ENCODE measurements at regions not wholly inside any gene's neighbourhood (a gene's known extent, or its start where the extent isn't known, plus 50 kb on each side); places are given as distances from the start of the nearest gene placed in this dataset.

DNA sequence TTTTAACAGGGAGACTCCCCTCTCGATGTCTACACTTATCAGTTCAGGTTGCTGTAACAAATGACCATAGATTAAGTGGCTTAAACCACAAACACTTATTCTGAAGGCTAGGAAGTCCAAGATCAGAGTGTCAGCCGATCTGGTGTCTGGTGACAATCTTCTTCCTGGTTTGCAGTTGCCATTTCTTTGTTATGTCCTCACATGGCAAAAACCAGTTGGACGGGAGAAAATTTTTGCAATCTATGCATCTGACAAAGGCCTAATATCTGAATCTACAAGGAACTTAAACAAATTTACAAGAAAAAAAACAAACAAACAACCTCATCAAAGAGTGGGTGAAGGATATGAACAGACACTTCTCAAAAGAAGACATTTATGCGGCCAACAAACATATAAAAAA is 116.9 kb upstream of the FOXB1 start:
- TF ChIP-seq POLR2A (IDR thresholded peaks at IDR 0.05) (no peak), POLR2AphosphoS5 (IDR thresholded peaks at IDR 0.05) (no peak)
- TF ChIP-seq, protein P1, sequence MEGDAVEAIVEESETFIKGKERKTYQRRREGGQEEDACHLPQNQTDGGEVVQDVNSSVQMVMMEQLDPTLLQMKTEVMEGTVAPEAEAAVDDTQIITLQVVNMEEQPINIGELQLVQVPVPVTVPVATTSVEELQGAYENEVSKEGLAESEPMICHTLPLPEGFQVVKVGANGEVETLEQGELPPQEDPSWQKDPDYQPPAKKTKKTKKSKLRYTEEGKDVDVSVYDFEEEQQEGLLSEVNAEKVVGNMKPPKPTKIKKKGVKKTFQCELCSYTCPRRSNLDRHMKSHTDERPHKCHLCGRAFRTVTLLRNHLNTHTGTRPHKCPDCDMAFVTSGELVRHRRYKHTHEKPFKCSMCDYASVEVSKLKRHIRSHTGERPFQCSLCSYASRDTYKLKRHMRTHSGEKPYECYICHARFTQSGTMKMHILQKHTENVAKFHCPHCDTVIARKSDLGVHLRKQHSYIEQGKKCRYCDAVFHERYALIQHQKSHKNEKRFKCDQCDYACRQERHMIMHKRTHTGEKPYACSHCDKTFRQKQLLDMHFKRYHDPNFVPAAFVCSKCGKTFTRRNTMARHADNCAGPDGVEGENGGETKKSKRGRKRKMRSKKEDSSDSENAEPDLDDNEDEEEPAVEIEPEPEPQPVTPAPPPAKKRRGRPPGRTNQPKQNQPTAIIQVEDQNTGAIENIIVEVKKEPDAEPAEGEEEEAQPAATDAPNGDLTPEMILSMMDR (IDR thresholded peaks at IDR 0.05 in 8 of 11, conservative IDR thresholded peaks at IDR 0.05 in 3 of 11), result no peak
- Histone ChIP-seq H3K4me1 (no peaks in the 10 kb centered on the region), H3K9me3 (peaks cover 0 to 7% (median 0%) of the 10 kb centered on the region in 8 donors), H3K36me3 (no peaks in the 10 kb centered on the region), H3K27me3 (replicated peaks in 1 of 7) (peaks cover 0 to 73% (median 3%) of the 10 kb centered on the region in 7 donors), H3K4me3 (no peak overlapping the region), H3K27ac (no peak overlapping the region)
- 66 to 81% (median 75%) methylated on average over 4 of the region's 4 CpGs for WGBS, 5 donors
- intact Hi-C loops (cut with DNase I; ENCODE audit: low total_unique reads), result no loop called here
- DNase-seq, result no peak

DNA sequence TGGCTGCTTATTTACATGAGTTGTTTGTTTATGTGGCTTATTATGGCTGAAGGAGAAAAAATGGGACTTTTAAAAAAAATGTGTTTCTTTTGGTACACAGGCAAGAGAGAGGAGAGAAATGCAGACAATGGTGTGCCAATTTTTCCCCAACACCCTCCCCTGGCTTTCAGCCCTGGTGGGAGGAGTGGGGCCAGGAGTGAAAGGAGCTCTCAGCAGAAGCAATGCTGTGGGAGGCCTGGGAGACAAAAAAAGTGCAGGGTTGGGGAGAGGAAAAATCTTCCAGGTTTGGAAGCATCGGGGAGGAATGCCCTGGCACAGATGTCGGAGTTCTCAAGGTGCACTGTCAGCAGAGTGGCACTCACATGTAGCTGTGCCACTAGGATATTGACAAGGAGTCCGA is 117.7 kb upstream of the FOXB1 start:
- TF ChIP-seq POLR2A (IDR thresholded peaks at IDR 0.05) (no peak), POLR2AphosphoS5 (IDR thresholded peaks at IDR 0.05) (no peak)
- TF ChIP-seq, protein P1 (IDR thresholded peaks at IDR 0.05 in 8 of 11, conservative IDR thresholded peaks at IDR 0.05 in 3 of 11), result no peak
- WGBS, 5 donors, result 62 to 88% (median 76%) methylated on average over 3 of the region's 3 CpGs
- Histone ChIP-seq H3K4me1 (no peaks in the 10 kb centered on the region), H3K27ac (no peak overlapping the region), H3K36me3 (no peaks in the 10 kb centered on the region), H3K9me3 (peaks cover 0 to 7% (median 0%) of the 10 kb centered on the region in 8 donors), H3K4me3 (no peak overlapping the region), H3K27me3 (replicated peaks in 1 of 7) (peaks cover 0 to 73% (median 3%) of the 10 kb centered on the region in 7 donors)
- DNase-seq, result no peak
- intact Hi-C loops (cut with DNase I; ENCODE audit: low total_unique reads), result no loop called here

DNA sequence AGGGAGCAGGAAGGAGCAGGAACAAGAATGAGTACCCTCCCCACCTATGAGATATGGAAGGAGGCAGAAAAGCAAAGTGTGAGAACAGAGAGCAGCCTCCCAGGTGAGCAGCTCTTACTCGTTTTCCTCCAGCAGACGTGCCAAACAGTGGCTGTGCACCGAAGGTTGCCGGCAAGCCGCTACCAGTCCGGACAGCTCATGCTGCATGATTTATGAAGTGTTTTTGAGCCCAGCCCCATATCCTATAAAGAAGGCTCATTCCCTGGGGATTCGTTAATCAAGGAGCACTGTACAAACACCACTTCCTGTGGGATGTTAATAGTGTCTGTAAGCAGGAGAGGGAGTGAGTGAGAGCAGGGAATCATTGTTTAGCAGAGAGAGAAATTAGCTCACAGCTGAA is 118.3 kb upstream of the FOXB1 start:
- Histone ChIP-seq H3K27ac (no peak overlapping the region), H3K4me3 (no peak overlapping the region), H3K4me1 (no peaks in the 10 kb centered on the region), H3K9me3 (peaks cover 0 to 7% (median 0%) of the 10 kb centered on the region in 8 donors), H3K27me3 (replicated peaks in 1 of 7) (peaks cover 0 to 74% (median 3%) of the 10 kb centered on the region in 7 donors), H3K36me3 (no peaks in the 10 kb centered on the region)
- WGBS, 5 donors, result 1 to 7% (median 4%) methylated on average over 7 of the region's 7 CpGs
- DNase-seq, result no peak
- TF ChIP-seq POLR2AphosphoS5 (IDR thresholded peaks at IDR 0.05) (no peak), POLR2A (IDR thresholded peaks at IDR 0.05) (no peak)
- TF ChIP-seq, protein P1 (IDR thresholded peaks at IDR 0.05 in 8 of 11, conservative IDR thresholded peaks at IDR 0.05 in 3 of 11), result no peak
- intact Hi-C loops (cut with DNase I; ENCODE audit: low total_unique reads), result no loop called here

DNA sequence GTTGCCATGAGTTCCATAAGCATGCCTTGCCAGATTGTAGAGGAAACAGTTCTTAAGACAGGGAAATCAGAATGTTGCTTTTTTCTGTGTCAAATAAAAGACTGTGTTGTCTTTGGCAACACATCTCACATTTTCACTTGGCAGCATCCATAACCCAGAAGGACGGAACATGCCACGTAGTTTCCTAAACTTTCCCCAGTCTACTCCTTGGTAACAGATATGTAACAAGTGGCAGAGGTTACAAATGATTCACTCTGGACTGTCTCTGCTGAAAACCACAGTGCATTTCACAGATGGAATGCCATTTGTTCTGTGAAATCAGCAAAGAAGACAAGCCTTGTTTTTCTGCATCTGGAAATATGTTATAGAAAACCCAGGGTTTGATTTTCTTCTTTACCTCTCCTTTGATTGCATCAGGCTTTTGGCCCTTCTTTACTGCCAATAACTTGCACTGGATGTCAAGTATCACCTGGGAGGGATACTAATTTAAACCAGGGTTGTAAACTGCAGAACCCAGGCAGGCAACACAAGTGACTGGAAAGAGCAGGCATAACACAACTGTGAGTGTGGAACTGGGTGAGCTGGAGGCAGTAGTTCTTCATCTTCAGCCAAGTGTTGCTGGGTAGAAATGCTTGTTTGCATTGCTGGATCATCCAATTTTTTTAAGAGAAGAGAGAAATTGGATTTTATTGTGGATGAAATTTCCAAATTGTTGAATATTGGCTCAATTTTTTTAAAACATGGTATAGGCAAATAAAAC is 124.4 kb upstream of the FOXB1 start:
- intact Hi-C loops (cut with DNase I; ENCODE audit: low total_unique reads), result no loop called here
- H3K9me3 ChIP-seq, result no peaks in the 10 kb centered on the region
- H3K4me3 ChIP-seq, result no peak overlapping the region
- H3K27ac ChIP-seq, result no peak overlapping the region
- H3K4me1 ChIP-seq, result no peaks in the 10 kb centered on the region
- WGBS, 5 donors, result 72 to 83% (median 79%) methylated on average over 2 of the region's 2 CpGs
- TF ChIP-seq POLR2AphosphoS5 (IDR thresholded peaks at IDR 0.05), result no peak
- TF ChIP-seq POLR2A (IDR thresholded peaks at IDR 0.05), result no peak
- TF ChIP-seq, protein P1 (IDR thresholded peaks at IDR 0.05 in 8 of 11, conservative IDR thresholded peaks at IDR 0.05 in 3 of 11), result no peak
- no peaks in the 10 kb centered on the region for H3K36me3 ChIP-seq
- no peak for DNase-seq
- peaks cover 0 to 86% (median 0%) of the 10 kb centered on the region in 7 donors for H3K27me3 ChIP-seq (replicated peaks in 1 of 7)

Data from spleen (tissue), 11 donors.